Thyroid gland (tissue), 4 donors: ENCODE measurements at regions not wholly inside any gene's neighbourhood (a gene's known extent, or its start where the extent isn't known, plus 50 kb on each side); places are given as distances from the start of the nearest gene placed in this dataset.

Experiments
- POLR2A ChIP-seq, 2 donors: fragments of 450-650 bp; IDR thresholded peaks; one replicate each; pipeline ENCODE4 v1.6.1; 2017; ENCODE audit warnings: antibody characterized with exemption in 2 of 2, mild to moderate bottlenecking in 2 of 2, moderate library complexity in 1 of 2
- TF ChIP-seq, protein P1 (sequence below), 6 experiments: fragments of 200-600 bp in 3 of 6; fragments of 450-650 bp in 3 of 6; sonication (generic) in 3 of 6; IDR thresholded peaks; one replicate each; pipeline ENCODE4 v1.5.1; 2016 to 2019; ENCODE audit warnings: antibody characterized with exemption in 6 of 6, mild to moderate bottlenecking in 2 of 6, inconsistent platforms in 1 of 6, moderate library complexity in 1 of 6

DNA sequence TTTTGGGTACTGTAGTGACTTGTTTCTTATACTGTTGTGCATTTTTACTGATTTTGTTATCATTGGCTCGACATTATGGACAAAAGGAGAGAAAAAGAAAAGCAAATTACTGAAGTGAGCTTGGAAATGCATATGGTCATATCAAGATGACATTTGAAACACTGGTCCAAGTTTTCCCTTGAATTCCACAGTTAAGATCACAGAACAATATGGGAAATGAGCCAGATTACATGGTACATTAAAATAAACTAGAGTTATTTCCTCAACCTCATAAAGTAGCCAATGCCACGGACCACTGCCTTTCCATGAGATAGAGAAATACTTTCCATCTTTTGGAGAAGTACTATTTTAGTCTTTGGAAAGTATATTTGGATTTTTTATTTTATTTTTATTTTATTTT is 62.0 kb upstream of the SGPP2 start:
- TF ChIP-seq, protein P1, sequence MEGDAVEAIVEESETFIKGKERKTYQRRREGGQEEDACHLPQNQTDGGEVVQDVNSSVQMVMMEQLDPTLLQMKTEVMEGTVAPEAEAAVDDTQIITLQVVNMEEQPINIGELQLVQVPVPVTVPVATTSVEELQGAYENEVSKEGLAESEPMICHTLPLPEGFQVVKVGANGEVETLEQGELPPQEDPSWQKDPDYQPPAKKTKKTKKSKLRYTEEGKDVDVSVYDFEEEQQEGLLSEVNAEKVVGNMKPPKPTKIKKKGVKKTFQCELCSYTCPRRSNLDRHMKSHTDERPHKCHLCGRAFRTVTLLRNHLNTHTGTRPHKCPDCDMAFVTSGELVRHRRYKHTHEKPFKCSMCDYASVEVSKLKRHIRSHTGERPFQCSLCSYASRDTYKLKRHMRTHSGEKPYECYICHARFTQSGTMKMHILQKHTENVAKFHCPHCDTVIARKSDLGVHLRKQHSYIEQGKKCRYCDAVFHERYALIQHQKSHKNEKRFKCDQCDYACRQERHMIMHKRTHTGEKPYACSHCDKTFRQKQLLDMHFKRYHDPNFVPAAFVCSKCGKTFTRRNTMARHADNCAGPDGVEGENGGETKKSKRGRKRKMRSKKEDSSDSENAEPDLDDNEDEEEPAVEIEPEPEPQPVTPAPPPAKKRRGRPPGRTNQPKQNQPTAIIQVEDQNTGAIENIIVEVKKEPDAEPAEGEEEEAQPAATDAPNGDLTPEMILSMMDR (IDR thresholded peaks at IDR 0.05): no peak
- TF ChIP-seq POLR2A (IDR thresholded peaks at IDR 0.05): no peak
